HG03025 (cell line): ENCODE measurements at regions not wholly inside any gene's neighbourhood (a gene's known extent, or its start where the extent isn't known, plus 50 kb on each side); places are given as distances from the start of the nearest gene placed in this dataset.
A peak's percentile ranks its signal among the peaks of the same experiment; 100 is the strongest.
"Not testable (repeated sequence)": the region's sequence is repeated elsewhere in the genome, so short reads cannot be mapped to it uniquely, and the experiment has no call there.

Source experiments
- ATAC-seq: cut with Tn5 transposase; IDR thresholded peaks from one replicate; pipeline ENCODE4 v1.9.1; 2021; ENCODE audit warnings: mild to moderate bottlenecking, moderate library complexity; ENCODE audit not compliant: unreplicated experiment, low FRiP score

- ATAC-seq: not testable (repeated sequence)
Measured at GRCh38 chr1:144516172-144516571, 54.7 kb upstream of the NBPF15 start.

GRCh38 chr1:144516906-144517305 is 55.4 kb upstream of the NBPF15 start:
- not testable (repeated sequence) for ATAC-seq

DNA sequence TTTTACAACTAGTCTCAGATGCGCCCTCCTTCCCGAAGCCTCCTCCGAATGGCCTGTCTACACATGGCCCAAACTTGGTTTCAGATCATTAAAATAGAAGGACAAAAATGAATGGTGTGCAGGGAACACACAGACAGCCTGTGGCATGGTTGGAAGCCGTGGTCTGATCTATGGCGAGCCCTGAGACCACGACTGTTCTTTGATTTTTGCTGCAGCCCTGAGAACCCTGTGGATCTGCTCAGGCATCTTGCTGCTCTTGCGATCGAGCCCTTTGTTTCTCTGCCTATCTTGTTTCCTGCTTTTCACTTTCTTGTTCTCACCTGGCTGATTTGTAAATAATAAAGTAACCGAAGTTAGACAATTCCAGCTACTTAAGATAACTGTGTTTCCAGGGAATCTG is 57.0 kb upstream of the NBPF15 start:
- ATAC-seq: not testable (repeated sequence)

- ATAC-seq: not testable (repeated sequence)
Measured at GRCh38 chr1:144519528-144520189, 58.2 kb upstream of the NBPF15 start.

GRCh38 chr1:144523661-144524407 is 62.4 kb upstream of the NBPF15 start:
- ATAC-seq: peak; percentile 51

DNA sequence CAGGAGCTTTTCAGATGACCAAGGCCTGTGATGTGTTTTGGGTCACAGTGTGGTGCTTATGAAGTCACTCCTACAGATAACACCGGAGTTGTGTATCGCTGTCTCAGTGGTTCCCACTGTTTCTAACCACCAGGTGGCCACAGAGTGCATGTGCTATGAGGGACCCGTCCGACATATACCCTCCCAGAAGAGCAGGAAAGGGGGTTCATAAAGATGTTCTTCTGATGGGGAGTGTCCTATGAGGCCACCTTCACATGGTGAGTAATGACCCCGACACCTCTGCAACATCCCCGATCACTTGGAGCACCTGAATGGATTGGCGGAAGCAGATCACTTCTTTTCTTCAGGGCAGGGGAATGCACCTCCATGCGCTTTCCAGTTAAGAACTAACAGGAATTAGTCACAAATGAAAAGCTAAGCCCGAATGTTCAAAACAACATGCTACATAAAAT is 60.5 kb upstream of the PPIAL4F start:
- ATAC-seq: not testable (repeated sequence)

DNA sequence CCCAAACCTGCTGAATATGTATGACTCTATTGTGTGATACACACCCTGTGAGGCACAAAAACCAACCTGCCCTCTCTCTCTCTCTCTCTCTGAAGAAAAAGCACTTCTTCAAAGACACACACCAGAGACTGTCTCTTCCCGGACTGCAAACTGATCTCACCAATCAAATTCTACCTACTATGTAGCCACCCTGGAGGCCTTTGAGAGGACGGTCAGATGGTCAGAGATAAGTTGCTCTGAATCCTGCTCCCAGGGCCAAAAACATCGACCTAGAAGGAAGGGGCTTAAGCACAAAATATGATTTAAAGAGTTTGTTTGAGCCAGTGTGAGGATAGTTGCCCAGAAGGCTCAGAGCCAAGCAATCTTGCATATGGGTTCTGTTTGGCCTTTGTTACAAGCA is 59.2 kb upstream of the PPIAL4F start:
- not testable (repeated sequence) for ATAC-seq

- ATAC-seq: not testable (repeated sequence)
Measured at GRCh38 chr1:144534286-144534685, 58.4 kb upstream of the PPIAL4F start.

DNA sequence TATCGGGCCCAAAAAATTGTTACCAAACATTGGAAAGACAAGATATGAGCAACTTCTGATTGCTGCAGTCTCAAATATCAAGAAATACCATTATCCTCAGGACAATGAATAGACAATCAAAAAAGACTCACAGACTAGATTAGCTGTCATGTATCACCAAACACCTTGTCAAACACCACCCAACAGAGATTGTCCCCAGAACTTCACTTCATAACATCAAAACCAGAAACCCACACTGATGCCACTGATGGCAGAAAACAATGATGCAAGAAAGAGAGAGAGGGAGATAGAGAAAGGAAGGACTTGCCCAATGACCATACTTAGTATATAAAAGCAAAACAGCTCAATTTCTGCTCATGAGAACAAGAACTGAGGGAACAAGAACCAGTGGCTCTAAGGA is 56.0 kb upstream of the PPIAL4F start:
- ATAC-seq: not testable (repeated sequence)

DNA sequence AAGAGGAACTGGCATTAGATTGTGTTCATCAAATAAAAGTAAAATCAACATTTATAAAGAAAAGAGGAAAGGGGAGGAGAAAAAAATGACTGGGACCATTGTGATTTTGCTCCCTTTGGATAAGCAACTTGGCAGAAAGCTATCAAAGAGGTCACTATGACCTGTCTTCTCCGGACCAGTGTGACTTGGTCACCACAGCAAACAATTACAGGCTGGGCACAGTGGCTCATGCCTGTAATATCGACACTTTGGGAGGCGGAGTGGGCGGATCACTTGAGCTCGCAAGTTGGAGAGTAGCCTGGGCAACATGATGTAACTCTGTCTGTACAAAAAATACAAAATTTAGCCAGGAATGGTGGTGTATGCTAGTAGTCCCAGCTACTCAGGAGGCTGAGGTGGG is 55.5 kb upstream of the PPIAL4F start:
- not testable (repeated sequence) for ATAC-seq

GRCh38 chr1:144538736-144539135 is 54.0 kb upstream of the PPIAL4F start:
- not testable (repeated sequence) for ATAC-seq

DNA sequence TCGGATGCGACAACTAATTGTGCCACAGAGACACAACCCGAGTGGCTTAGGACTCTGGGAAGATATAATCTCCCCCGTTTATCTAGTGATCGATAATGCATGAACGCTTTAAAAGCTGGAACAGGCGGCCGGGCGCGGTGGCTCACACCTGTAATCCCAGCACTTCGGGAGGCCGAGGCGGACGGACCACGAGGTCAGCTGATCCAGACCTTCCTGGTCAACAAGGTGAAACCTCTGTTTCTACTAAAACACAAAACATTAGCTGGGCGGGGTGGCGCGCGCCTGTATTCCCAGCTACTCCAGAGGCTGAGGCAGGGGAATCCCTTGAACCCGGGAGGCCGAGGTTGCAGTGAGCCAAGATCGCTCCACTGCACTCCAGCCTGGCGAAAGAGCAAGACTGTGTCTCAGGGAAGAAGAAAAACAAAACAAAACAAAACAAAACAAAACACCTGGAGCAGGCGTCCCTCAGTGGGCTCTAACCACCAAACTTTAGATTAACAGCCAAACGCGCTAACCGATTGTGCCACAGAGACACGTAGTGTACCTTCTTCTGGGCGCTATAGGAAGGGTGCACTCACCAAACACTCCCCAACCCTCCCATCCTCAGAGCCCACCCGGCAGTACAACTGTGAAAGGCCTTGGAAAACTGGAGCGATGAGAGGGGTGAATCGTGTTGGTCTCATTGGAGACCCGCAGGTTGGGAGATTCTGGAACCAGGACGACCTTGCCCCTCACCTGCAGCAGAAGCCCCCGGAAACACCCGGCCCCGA is 53.3 kb upstream of the PPIAL4F start:
- ATAC-seq: not testable (repeated sequence)
